Endothelial cell of umbilical vein (primary cell): ENCODE measurements at regions not wholly inside any gene's neighbourhood (a gene's known extent, or its start where the extent isn't known, plus 50 kb on each side); places are given as distances from the start of the nearest gene placed in this dataset.

Experiments used
- BruUV-seq: library from RNA; stranded (reverse); fragments of 400-500 nt; replicated peaks from 2 replicates; lab custom pipeline; 2021; lab: Mats Ljungman, UMichigan
- CTCF ChIA-PET: fragments of 300-600, 350-600 bp; sonication (Branson Sonifier 250); formaldehyde crosslinking; loops from one replicate; lab custom pipeline; 2021; ENCODE audit warnings: antibody characterized with exemption, inconsistent platforms; lab: Charles Lee
- POLR2A ChIA-PET: fragments of 300-600, 350-600 bp; sonication (Branson Sonifier 250); formaldehyde crosslinking; loops from one replicate; lab custom pipeline; 2021; ENCODE audit warnings: antibody characterized with exemption, inconsistent platforms; lab: Charles Lee
- DNase-seq: peaks from one replicate; pipeline ENCODE4 v3.0.0-alpha.2; 2011; ENCODE audit warnings: low read depth, low spot score
- FAIRE-seq: peaks from 2 replicates; lab custom pipeline; 2011; peaks lifted over from hg19 to GRCh38; lab: Jason Lieb, UNC
- H2AFZ ChIP-seq: 2 replicates; pipeline ENCODE4 v1.6.0; 2012; ENCODE audit warnings: low read depth, low read length, control low read depth, inconsistent platforms
- H3K27ac ChIP-seq: 2 replicates; pipeline ENCODE4 v1.5.1; 2011; ENCODE audit warnings: low read depth, mild to moderate bottlenecking, control low read depth, low read length, moderate library complexity; ENCODE audit not compliant: insufficient read depth
- H3K27me3 ChIP-seq, 2 experiments: 2 replicates each; pipeline versions ENCODE4 v1.6.0 to v1.6.1; 2011; ENCODE audit warnings: low read length in 2 of 2, mixed read lengths in 1 of 2; ENCODE audit not compliant: control insufficient read depth in 2 of 2, insufficient read depth in 2 of 2
- H3K36me3 ChIP-seq, 2 experiments: 2 replicates in 1 of 2; 3 replicates in 1 of 2; pipeline ENCODE4 v1.5.1; 2011; ENCODE audit warnings: low read length in 2 of 2, mild to moderate bottlenecking in 1 of 2, moderate library complexity in 1 of 2; ENCODE audit not compliant: control insufficient read depth in 2 of 2, insufficient read depth in 2 of 2; ENCODE audit errors: extremely low read depth in 1 of 2
- H3K4me1 ChIP-seq: 3 replicates; pipeline ENCODE4 v1.5.1; 2011; ENCODE audit warnings: mild to moderate bottlenecking, low read length; ENCODE audit not compliant: control insufficient read depth, insufficient read depth; ENCODE audit errors: extremely low read depth
- H3K4me2 ChIP-seq: 2 replicates; pipeline ENCODE4 v1.6.1; 2011; ENCODE audit warnings: low read length, control low read depth, mixed read lengths; ENCODE audit not compliant: insufficient read depth
- H3K4me3 ChIP-seq, 3 experiments: fragments of 200-600 bp in 1 of 3; sonication (generic), shearing (Covaris generic) in 1 of 3; replicated peaks in 1 of 3; 2 replicates each; pipeline ENCODE4 v1.5.1; 2011 to 2016; ENCODE audit warnings: control low read depth in 3 of 3, low read length in 3 of 3, mild to moderate bottlenecking in 2 of 3, inconsistent platforms in 1 of 3, low read depth in 1 of 3, moderate library complexity in 1 of 3; ENCODE audit not compliant: insufficient read depth in 1 of 3
- H3K79me2 ChIP-seq: 2 replicates; pipeline ENCODE4 v1.6.0; 2012; ENCODE audit warnings: low read length, inconsistent platforms; ENCODE audit not compliant: control insufficient read depth, insufficient read depth
- H3K9ac ChIP-seq: replicated peaks from 2 replicates; pipeline ENCODE3; 2011; ENCODE audit warnings: low read length, control low read depth; ENCODE audit not compliant: insufficient read depth; ENCODE audit errors: extremely low read depth
- H3K9me1 ChIP-seq: replicated peaks from 3 replicates; pipeline ENCODE4 v1.6.0; 2011; ENCODE audit warnings: mild to moderate bottlenecking, low read length; ENCODE audit not compliant: control insufficient read depth, insufficient read depth; ENCODE audit errors: extremely low read depth
- H3K9me3 ChIP-seq: replicated peaks from 2 replicates; pipeline ENCODE4 v1.5.1; 2012; ENCODE audit warnings: low read length, inconsistent platforms; ENCODE audit not compliant: control insufficient read depth, insufficient read depth
- H4K20me1 ChIP-seq: replicated peaks from 2 replicates; pipeline ENCODE3; 2011; ENCODE audit warnings: mild to moderate bottlenecking, low read length; ENCODE audit not compliant: control insufficient read depth, insufficient read depth; ENCODE audit errors: extremely low read depth
- EZH2 ChIP-seq: IDR thresholded peaks from 2 replicates; pipeline ENCODE4 v1.6.1; 2012; ENCODE audit warnings: borderline replicate concordance, low read depth, mild to moderate bottlenecking, moderate library complexity, low read length, inconsistent platforms; ENCODE audit not compliant: severe bottlenecking
- FOS ChIP-seq: IDR thresholded peaks from 2 replicates; pipeline ENCODE4 v1.6.1; 2011; ENCODE audit warnings: mild to moderate bottlenecking, low read length, moderate library complexity, borderline replicate concordance; ENCODE audit not compliant: insufficient read depth
- GATA2 ChIP-seq: IDR thresholded peaks from 2 replicates; pipeline ENCODE4 v1.7.0; 2011; ENCODE audit warnings: low read depth, mild to moderate bottlenecking, moderate library complexity, mixed read lengths, low read length; ENCODE audit not compliant: insufficient read length, insufficient read depth
- JUN ChIP-seq: IDR thresholded peaks from 2 replicates; pipeline ENCODE4 v1.6.1; 2011; ENCODE audit warnings: borderline replicate concordance, low read depth; ENCODE audit not compliant: insufficient read length, insufficient read depth
- MYC ChIP-seq: IDR thresholded peaks from one replicate; pipeline ENCODE4 v1.6.1; 2011; ENCODE audit warnings: mild to moderate bottlenecking, low read depth, low read length
- POLR2A ChIP-seq: IDR thresholded peaks from 2 replicates; pipeline ENCODE4 v1.6.1; 2012; ENCODE audit warnings: low read depth, mild to moderate bottlenecking, control low read depth, low read length
- POLR2AphosphoS5 ChIP-seq: IDR thresholded peaks from 2 replicates; pipeline ENCODE4 v1.6.1; 2012; ENCODE audit warnings: low read depth, mild to moderate bottlenecking, control low read depth, low read length, moderate library complexity; ENCODE audit not compliant: insufficient read depth
- dilution Hi-C: fragments of 300-500 bp; cut with MboI; formaldehyde crosslinking; loops from one replicate; pipeline ENCODE4 v1.15.0; 2019; ENCODE audit warnings: low sequenced_read_pairs; ENCODE audit not compliant: extremely low pct_ligation_motif_present
- intact Hi-C: fragments of 100-400 bp; cut with micrococcal nuclease; formaldehyde crosslinking; loops from one replicate; pipeline ENCODE4 v1.10.0; 2022
- TF ChIP-seq, protein P1 (sequence below), 2 donors: IDR thresholded peaks; 1 replicate in 1 of 2; 2 replicates in 1 of 2; pipeline ENCODE4 v1.5.1; 2011; ENCODE audit warnings: low read length in 2 of 2, mild to moderate bottlenecking in 2 of 2, moderate library complexity in 2 of 2, control low read depth in 1 of 2, inconsistent platforms in 1 of 2, low read depth in 1 of 2; ENCODE audit not compliant: insufficient read depth in 1 of 2; ENCODE audit errors: extremely low read depth in 1 of 2
- TF ChIP-seq, protein P2 (sequence below): IDR thresholded peaks from 2 replicates; pipeline ENCODE4 v1.6.1; 2011; ENCODE audit not compliant: insufficient read depth, insufficient read length

DNA sequence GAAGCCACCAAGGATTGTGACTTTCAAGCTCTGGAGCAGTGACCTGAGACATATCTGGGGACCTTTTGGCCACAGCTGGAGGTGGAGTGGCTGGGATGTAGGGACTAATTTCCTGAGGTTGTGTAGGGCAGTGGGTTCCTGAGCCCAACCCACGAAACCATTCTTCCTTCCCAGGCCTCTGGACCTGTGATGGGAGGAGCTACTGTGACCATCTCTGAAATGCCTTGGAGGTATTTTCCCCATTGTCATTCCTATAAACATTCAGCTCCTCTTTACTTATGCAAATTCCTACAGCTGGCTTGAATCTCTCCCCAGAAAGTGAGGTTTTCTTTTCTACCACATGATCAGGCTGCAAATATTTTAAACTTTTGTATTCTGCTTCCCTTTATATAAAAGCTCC is 172.6 kb downstream of the TUSC1 start:
- no peak for TF ChIP-seq POLR2AphosphoS5
- TF ChIP-seq, protein P1, sequence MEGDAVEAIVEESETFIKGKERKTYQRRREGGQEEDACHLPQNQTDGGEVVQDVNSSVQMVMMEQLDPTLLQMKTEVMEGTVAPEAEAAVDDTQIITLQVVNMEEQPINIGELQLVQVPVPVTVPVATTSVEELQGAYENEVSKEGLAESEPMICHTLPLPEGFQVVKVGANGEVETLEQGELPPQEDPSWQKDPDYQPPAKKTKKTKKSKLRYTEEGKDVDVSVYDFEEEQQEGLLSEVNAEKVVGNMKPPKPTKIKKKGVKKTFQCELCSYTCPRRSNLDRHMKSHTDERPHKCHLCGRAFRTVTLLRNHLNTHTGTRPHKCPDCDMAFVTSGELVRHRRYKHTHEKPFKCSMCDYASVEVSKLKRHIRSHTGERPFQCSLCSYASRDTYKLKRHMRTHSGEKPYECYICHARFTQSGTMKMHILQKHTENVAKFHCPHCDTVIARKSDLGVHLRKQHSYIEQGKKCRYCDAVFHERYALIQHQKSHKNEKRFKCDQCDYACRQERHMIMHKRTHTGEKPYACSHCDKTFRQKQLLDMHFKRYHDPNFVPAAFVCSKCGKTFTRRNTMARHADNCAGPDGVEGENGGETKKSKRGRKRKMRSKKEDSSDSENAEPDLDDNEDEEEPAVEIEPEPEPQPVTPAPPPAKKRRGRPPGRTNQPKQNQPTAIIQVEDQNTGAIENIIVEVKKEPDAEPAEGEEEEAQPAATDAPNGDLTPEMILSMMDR (IDR thresholded peaks at IDR 0.05; ENCODE audit: extremely low read depth in 1 of 2, insufficient read depth in 1 of 2, low read depth in 1 of 2, low read length in 2 of 2) = no peak
- no peak for TF ChIP-seq POLR2A
- no peak for TF ChIP-seq EZH2
- TF ChIP-seq, protein P2, sequence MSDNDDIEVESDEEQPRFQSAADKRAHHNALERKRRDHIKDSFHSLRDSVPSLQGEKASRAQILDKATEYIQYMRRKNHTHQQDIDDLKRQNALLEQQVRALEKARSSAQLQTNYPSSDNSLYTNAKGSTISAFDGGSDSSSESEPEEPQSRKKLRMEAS = no peak
- no peak for TF ChIP-seq FOS
- TF ChIP-seq MYC = no peak
- no peak for TF ChIP-seq JUN
- TF ChIP-seq GATA2 = no peak
- H3K4me3 ChIP-seq = no peak overlapping the region
- H4K20me1 ChIP-seq = no peaks in the 10 kb centered on the region
- H3K36me3 ChIP-seq = no peaks in the 10 kb centered on the region
- no peaks in the 10 kb centered on the region for H3K9me3 ChIP-seq
- no peak for FAIRE-seq
- no peaks in the 10 kb centered on the region for H3K4me1 ChIP-seq
- no peaks in the 10 kb centered on the region for H3K27me3 ChIP-seq
- no peak for DNase-seq
- BruUV-seq = no TSS peak
- H2AFZ ChIP-seq = no peak overlapping the region
- dilution Hi-C loops = no loop called here
- H3K79me2 ChIP-seq = no peaks in the 10 kb centered on the region
- H3K4me2 ChIP-seq = no peak overlapping the region
- H3K9me1 ChIP-seq = no peaks in the 10 kb centered on the region
- ChIA-PET CTCF (no interaction called here), POLR2A (no interaction called here)
- H3K27ac ChIP-seq = no peak overlapping the region
- no peak overlapping the region for H3K9ac ChIP-seq
- intact Hi-C loops = no loop called here
